ENCODE measurements at regions not wholly inside any gene's neighbourhood (a gene's known extent, or its start where the extent isn't known, plus 50 kb on each side); places are given as distances from the start of the nearest gene placed in this dataset.

- Histone ChIP-seq H3K36me3 (ENCODE audit: control insufficient read depth in 3 of 3, insufficient read depth in 2 of 3, low read depth in 1 of 3, low read length in 3 of 3) (no peaks in the 10 kb centered on the region), H3K4me3 (ENCODE audit: low read depth in 1 of 3, low read length in 3 of 3) (no peak overlapping the region), H3K27me3 (ENCODE audit: control insufficient read depth in 3 of 3, insufficient read depth in 3 of 3, low read length in 3 of 3) (peaks cover 0 to 3% (median 0%) of the 10 kb centered on the region in 3 donors), H3K27ac (ENCODE audit: low read depth in 1 of 3, low read length in 2 of 3) (peak overlapping the region in 2 of 3 donors; percentile 9 to 63), H3K4me1 (ENCODE audit: control insufficient read depth in 3 of 3, insufficient read depth in 2 of 3, low read depth in 1 of 3, low read length in 2 of 3) (peaks cover 0 to 3% (median 0%) of the 10 kb centered on the region in 3 donors), H3K9me3 (ENCODE audit: control insufficient read depth in 2 of 2, insufficient read depth in 1 of 2, low read depth in 1 of 2, low read length in 1 of 2) (no peaks in the 10 kb centered on the region)
- 83 to 85% (median 84%) methylated on average over 5 of the region's 5 CpGs for WGBS, 3 donors
- FAIRE-seq = no peak
- no peak for DNase-seq
These were observed 179.4 kb upstream of the INHBA start for GRCh38 chr7:41882256-41882655.

- 53 to 70% (median 58%) methylated on average over 13 of the region's 13 CpGs for WGBS, 3 donors
These were observed 178.6 kb upstream of the INHBA start for GRCh38 chr7:41881331-41882130.

GRCh38 chr7:41880107-41880506 is 177.2 kb upstream of the INHBA start:
- no peak for DNase-seq

More at GRCh38 chr7:41881331-41882130, 178.6 kb upstream of the INHBA start:
- Histone ChIP-seq H3K36me3 (ENCODE audit: control insufficient read depth in 3 of 3, insufficient read depth in 2 of 3, low read depth in 1 of 3, low read length in 3 of 3) (no peaks in the 10 kb centered on the region), H3K27me3 (ENCODE audit: control insufficient read depth in 3 of 3, insufficient read depth in 3 of 3, low read length in 3 of 3) (no peaks in the 10 kb centered on the region), H3K4me1 (ENCODE audit: control insufficient read depth in 3 of 3, insufficient read depth in 2 of 3, low read depth in 1 of 3, low read length in 2 of 3) (peaks cover 0 to 3% (median 0%) of the 10 kb centered on the region in 3 donors), H3K27ac (ENCODE audit: low read depth in 1 of 3, low read length in 2 of 3) (peak overlapping the region in 2 of 3 donors; percentile 9 to 63), H3K9me3 (ENCODE audit: control insufficient read depth in 2 of 2, insufficient read depth in 1 of 2, low read depth in 1 of 2, low read length in 1 of 2) (no peaks in the 10 kb centered on the region), H3K4me3 (ENCODE audit: low read depth in 1 of 3, low read length in 3 of 3) (no peak overlapping the region)
- peak; percentile 9 to 19 for DNase-seq
- no peak for FAIRE-seq

GRCh38 chr7:41879403-41879802 is 176.5 kb upstream of the INHBA start:
- DNase-seq (no peak), FAIRE-seq (no peak)
- 74 to 84% (median 82%) methylated on average over 5 of the region's 5 CpGs for WGBS, 3 donors

More at GRCh38 chr7:41880107-41880506, 177.2 kb upstream of the INHBA start:
- Histone ChIP-seq H3K36me3 (ENCODE audit: control insufficient read depth in 3 of 3, insufficient read depth in 2 of 3, low read depth in 1 of 3, low read length in 3 of 3) (no peaks in the 10 kb centered on the region), H3K27me3 (ENCODE audit: control insufficient read depth in 3 of 3, insufficient read depth in 3 of 3, low read length in 3 of 3) (no peaks in the 10 kb centered on the region), H3K4me3 (ENCODE audit: low read depth in 1 of 3, low read length in 3 of 3) (no peak overlapping the region), H3K4me1 (ENCODE audit: control insufficient read depth in 3 of 3, insufficient read depth in 2 of 3, low read depth in 1 of 3, low read length in 2 of 3) (no peaks in the 10 kb centered on the region), H3K9me3 (ENCODE audit: control insufficient read depth in 2 of 2, insufficient read depth in 1 of 2, low read depth in 1 of 2, low read length in 1 of 2) (no peaks in the 10 kb centered on the region), H3K27ac (ENCODE audit: low read depth in 1 of 3, low read length in 2 of 3) (no peak overlapping the region)
- WGBS, 3 donors = 40 to 54% (median 41%) methylated on average over 3 of the region's 3 CpGs
- no peak for FAIRE-seq

GRCh38 chr7:41878309-41879295 is 175.7 kb upstream of the INHBA start:
- Histone ChIP-seq H3K4me3 (ENCODE audit: low read depth in 1 of 3, low read length in 3 of 3) (no peak overlapping the region), H3K27me3 (ENCODE audit: control insufficient read depth in 3 of 3, insufficient read depth in 3 of 3, low read length in 3 of 3) (no peaks in the 10 kb centered on the region), H3K4me1 (ENCODE audit: control insufficient read depth in 3 of 3, insufficient read depth in 2 of 3, low read depth in 1 of 3, low read length in 2 of 3) (no peaks in the 10 kb centered on the region), H3K9me3 (ENCODE audit: control insufficient read depth in 2 of 2, insufficient read depth in 1 of 2, low read depth in 1 of 2, low read length in 1 of 2) (no peaks in the 10 kb centered on the region), H3K36me3 (ENCODE audit: control insufficient read depth in 3 of 3, insufficient read depth in 2 of 3, low read depth in 1 of 3, low read length in 3 of 3) (no peaks in the 10 kb centered on the region), H3K27ac (ENCODE audit: low read depth in 1 of 3, low read length in 2 of 3) (no peak overlapping the region)
- WGBS, 3 donors = 26 to 57% (median 47%) methylated on average over 7 of the region's 7 CpGs
- DNase-seq (no peak), FAIRE-seq (no peak)

More at GRCh38 chr7:41879403-41879802, 176.5 kb upstream of the INHBA start:
- no peak overlapping the region for H3K27ac ChIP-seq (ENCODE audit: low read depth in 1 of 3, low read length in 2 of 3)
- H3K4me3 ChIP-seq (ENCODE audit: low read depth in 1 of 3, low read length in 3 of 3) = no peak overlapping the region
- H3K36me3 ChIP-seq (ENCODE audit: control insufficient read depth in 3 of 3, insufficient read depth in 2 of 3, low read depth in 1 of 3, low read length in 3 of 3) = no peaks in the 10 kb centered on the region
- no peaks in the 10 kb centered on the region for H3K9me3 ChIP-seq (ENCODE audit: control insufficient read depth in 2 of 2, insufficient read depth in 1 of 2, low read depth in 1 of 2, low read length in 1 of 2)
- H3K4me1 ChIP-seq (ENCODE audit: control insufficient read depth in 3 of 3, insufficient read depth in 2 of 3, low read depth in 1 of 3, low read length in 2 of 3) = no peaks in the 10 kb centered on the region
- no peaks in the 10 kb centered on the region for H3K27me3 ChIP-seq (ENCODE audit: control insufficient read depth in 3 of 3, insufficient read depth in 3 of 3, low read length in 3 of 3)

- Histone ChIP-seq H3K36me3 (ENCODE audit: control insufficient read depth in 3 of 3, insufficient read depth in 2 of 3, low read depth in 1 of 3, low read length in 3 of 3) (no peaks in the 10 kb centered on the region), H3K27me3 (ENCODE audit: control insufficient read depth in 3 of 3, insufficient read depth in 3 of 3, low read length in 3 of 3) (no peaks in the 10 kb centered on the region), H3K4me3 (ENCODE audit: low read depth in 1 of 3, low read length in 3 of 3) (no peak overlapping the region), H3K9me3 (ENCODE audit: control insufficient read depth in 2 of 2, insufficient read depth in 1 of 2, low read depth in 1 of 2, low read length in 1 of 2) (no peaks in the 10 kb centered on the region), H3K4me1 (ENCODE audit: control insufficient read depth in 3 of 3, insufficient read depth in 2 of 3, low read depth in 1 of 3, low read length in 2 of 3) (no peaks in the 10 kb centered on the region), H3K27ac (ENCODE audit: low read depth in 1 of 3, low read length in 2 of 3) (no peak overlapping the region)
- WGBS, 3 donors = 68 to 81% (median 77%) methylated on average over 7 of the region's 7 CpGs
- no peak for FAIRE-seq
- DNase-seq = no peak
These were observed 174.2 kb upstream of the INHBA start for GRCh38 chr7:41877118-41877517.

- no peak overlapping the region for H3K27ac ChIP-seq (ENCODE audit: low read depth in 1 of 3, low read length in 2 of 3)
- H3K27me3 ChIP-seq (ENCODE audit: control insufficient read depth in 3 of 3, insufficient read depth in 3 of 3, low read length in 3 of 3) = no peaks in the 10 kb centered on the region
- 60 to 82% (median 69%) methylated on average over 6 of the region's 6 CpGs for WGBS, 3 donors
- no peak overlapping the region for H3K4me3 ChIP-seq (ENCODE audit: low read depth in 1 of 3, low read length in 3 of 3)
- no peaks in the 10 kb centered on the region for H3K9me3 ChIP-seq (ENCODE audit: control insufficient read depth in 2 of 2, insufficient read depth in 1 of 2, low read depth in 1 of 2, low read length in 1 of 2)
- DNase-seq (no peak), FAIRE-seq (no peak)
- H3K36me3 ChIP-seq (ENCODE audit: control insufficient read depth in 3 of 3, insufficient read depth in 2 of 3, low read depth in 1 of 3, low read length in 3 of 3) = no peaks in the 10 kb centered on the region
- H3K4me1 ChIP-seq (ENCODE audit: control insufficient read depth in 3 of 3, insufficient read depth in 2 of 3, low read depth in 1 of 3, low read length in 2 of 3) = no peaks in the 10 kb centered on the region
These were observed 172.6 kb upstream of the INHBA start for GRCh38 chr7:41875513-41875912.

- FAIRE-seq = no peak
- WGBS, 3 donors = 31 to 50% (median 32%) methylated on average over 3 of the region's 3 CpGs
- Histone ChIP-seq H3K4me1 (ENCODE audit: control insufficient read depth in 3 of 3, insufficient read depth in 2 of 3, low read depth in 1 of 3, low read length in 2 of 3) (peaks cover 0 to 2% (median 0%) of the 10 kb centered on the region in 3 donors), H3K4me3 (ENCODE audit: low read depth in 1 of 3, low read length in 3 of 3) (no peak overlapping the region), H3K36me3 (ENCODE audit: control insufficient read depth in 3 of 3, insufficient read depth in 2 of 3, low read depth in 1 of 3, low read length in 3 of 3) (no peaks in the 10 kb centered on the region), H3K9me3 (ENCODE audit: control insufficient read depth in 2 of 2, insufficient read depth in 1 of 2, low read depth in 1 of 2, low read length in 1 of 2) (no peaks in the 10 kb centered on the region), H3K27ac (ENCODE audit: low read depth in 1 of 3, low read length in 2 of 3) (no peak overlapping the region), H3K27me3 (ENCODE audit: control insufficient read depth in 3 of 3, insufficient read depth in 3 of 3, low read length in 3 of 3) (no peaks in the 10 kb centered on the region)
- no peak for DNase-seq
These were observed 171.4 kb upstream of the INHBA start for GRCh38 chr7:41874201-41874785.

Data from small intestine (tissue), 7 donors.